ES-I3 (cell line): ENCODE measurements at regions not wholly inside any gene's neighbourhood (a gene's known extent, or its start where the extent isn't known, plus 50 kb on each side); places are given as distances from the start of the nearest gene placed in this dataset.
"Not testable (repeated sequence)": the region's sequence is repeated elsewhere in the genome, so short reads cannot be mapped to it uniquely, and the experiment has no call there.

Source experiments
- H3K36me3 ChIP-seq: 2 replicates; pipeline ENCODE4 v1.6.1; 2013; ENCODE audit warnings: mild to moderate bottlenecking, low read length, control low read depth, moderate library complexity; ENCODE audit not compliant: insufficient read depth
- H3K4me1 ChIP-seq: 2 replicates; pipeline ENCODE4 v1.6.1; 2013; ENCODE audit warnings: mild to moderate bottlenecking, control low read depth, low read length; ENCODE audit not compliant: insufficient read depth
- H3K9ac ChIP-seq: 2 replicates; pipeline ENCODE4 v1.6.1; 2013; ENCODE audit warnings: low read depth, mild to moderate bottlenecking, low read length, moderate library complexity
- H3K9me3 ChIP-seq: 2 replicates; pipeline ENCODE4 v1.6.1; 2013; ENCODE audit warnings: mild to moderate bottlenecking, low read length, moderate library complexity; ENCODE audit not compliant: control insufficient read depth, insufficient read depth

GRCh38 chr9:13907842-13908241 lies 406.1 kb downstream of the NFIB start:
- H3K9ac ChIP-seq, H3K9me3 ChIP-seq, H3K36me3 ChIP-seq, H3K4me1 ChIP-seq: not testable (repeated sequence)

DNA sequence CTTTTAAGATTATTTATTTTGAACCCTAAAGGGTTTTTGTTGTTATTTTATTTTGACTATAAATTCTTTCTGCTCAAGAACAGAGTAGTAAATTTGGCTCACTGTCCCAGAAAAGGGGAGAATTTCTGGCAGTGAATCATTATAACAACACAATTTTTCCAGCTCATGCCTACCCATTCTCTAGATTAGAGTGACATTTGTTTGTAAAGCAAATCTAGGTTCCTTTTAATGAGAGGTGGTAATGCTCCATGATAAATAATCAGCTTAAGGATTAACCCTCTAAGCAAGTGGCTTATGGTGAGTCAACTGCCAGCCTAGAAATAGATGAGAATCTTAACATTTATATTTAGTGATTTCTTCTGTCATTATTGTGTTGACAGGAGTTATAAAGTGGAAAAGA lies 409.2 kb downstream of the NFIB start:
- no peaks in the 10 kb centered on the region for H3K36me3 ChIP-seq
- no peak overlapping the region for H3K9ac ChIP-seq
- H3K4me1 ChIP-seq, result peaks cover 13% of the 10 kb centered on the region
- H3K9me3 ChIP-seq, result no peaks in the 10 kb centered on the region

DNA sequence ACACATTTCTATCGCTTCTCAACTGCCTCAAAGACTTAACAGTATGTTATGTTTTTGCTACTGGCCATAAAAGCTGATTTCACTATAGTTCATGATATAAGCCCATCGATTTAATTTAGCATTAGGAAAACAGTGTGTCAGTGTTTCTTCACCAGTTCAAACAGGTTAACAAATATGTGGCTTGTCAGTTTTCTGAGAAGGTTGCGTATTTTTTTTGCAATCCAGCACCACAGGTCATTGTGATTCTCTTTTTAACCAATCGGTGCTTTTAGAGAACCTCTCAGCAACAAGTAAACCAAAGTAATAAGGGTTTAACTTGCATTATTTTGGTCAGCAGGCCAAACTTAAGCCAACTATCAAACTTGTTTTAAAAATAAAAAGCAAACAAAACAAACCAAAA lies 409.6 kb downstream of the NFIB start:
- Histone ChIP-seq H3K4me1 (peaks cover 15% of the 10 kb centered on the region), H3K36me3 (no peaks in the 10 kb centered on the region), H3K9me3 (no peaks in the 10 kb centered on the region), H3K9ac (no peak overlapping the region)

DNA sequence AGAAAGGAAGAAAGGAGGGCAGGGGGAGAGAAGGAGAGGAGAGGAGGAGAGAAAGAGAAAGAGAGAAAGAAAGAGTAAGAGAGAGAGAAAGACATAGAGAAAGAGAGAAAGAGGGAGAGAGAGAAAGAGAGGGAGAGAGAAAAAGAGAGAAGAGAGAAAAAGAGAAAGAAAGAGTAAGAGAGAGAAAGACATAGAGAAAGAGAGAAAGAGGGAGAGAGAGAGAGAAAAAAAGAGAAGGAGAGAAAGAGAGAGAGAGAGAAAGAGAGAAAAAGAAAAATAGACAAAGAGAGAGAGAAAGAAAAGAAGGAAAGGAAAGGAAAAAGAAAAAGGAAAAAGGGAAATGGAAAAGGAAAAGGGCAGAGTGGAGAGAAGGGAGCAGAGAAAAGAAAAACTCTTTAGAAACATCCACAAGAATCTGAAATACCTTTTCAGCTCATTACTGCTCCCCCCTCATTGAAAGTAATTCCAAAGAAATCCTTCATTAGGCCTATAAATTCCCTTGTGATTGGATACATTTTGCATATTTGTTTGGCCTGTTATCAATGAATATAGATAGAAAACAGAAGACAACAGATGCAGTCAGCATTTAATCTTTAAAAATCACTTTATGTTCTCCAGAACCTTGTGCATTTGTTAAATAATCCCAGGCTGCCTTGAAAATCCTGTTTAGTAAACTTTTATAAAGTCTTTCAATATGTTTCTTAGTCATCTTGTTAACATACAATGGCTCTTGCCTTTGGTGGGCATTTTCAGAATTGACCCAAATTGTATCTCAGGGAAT lies 411.5 kb downstream of the NFIB start:
- H3K9ac ChIP-seq, result no peak overlapping the region
- H3K4me1 ChIP-seq, result peaks cover 15% of the 10 kb centered on the region
- no peaks in the 10 kb centered on the region for H3K9me3 ChIP-seq
- H3K36me3 ChIP-seq, result no peaks in the 10 kb centered on the region

- no peaks in the 10 kb centered on the region for H3K36me3 ChIP-seq
- no peak overlapping the region for H3K9ac ChIP-seq
- H3K4me1 ChIP-seq, result peaks cover 15% of the 10 kb centered on the region
- no peaks in the 10 kb centered on the region for H3K9me3 ChIP-seq
Observed at GRCh38 chr9:13901176-13901575, 412.8 kb downstream of the NFIB start.

GRCh38 chr9:13900449-13900848 lies 413.5 kb downstream of the NFIB start:
- H3K36me3 ChIP-seq, result no peaks in the 10 kb centered on the region
- H3K9me3 ChIP-seq, result no peaks in the 10 kb centered on the region
- H3K4me1 ChIP-seq, result peaks cover 15% of the 10 kb centered on the region
- H3K9ac ChIP-seq, result no peak overlapping the region

DNA sequence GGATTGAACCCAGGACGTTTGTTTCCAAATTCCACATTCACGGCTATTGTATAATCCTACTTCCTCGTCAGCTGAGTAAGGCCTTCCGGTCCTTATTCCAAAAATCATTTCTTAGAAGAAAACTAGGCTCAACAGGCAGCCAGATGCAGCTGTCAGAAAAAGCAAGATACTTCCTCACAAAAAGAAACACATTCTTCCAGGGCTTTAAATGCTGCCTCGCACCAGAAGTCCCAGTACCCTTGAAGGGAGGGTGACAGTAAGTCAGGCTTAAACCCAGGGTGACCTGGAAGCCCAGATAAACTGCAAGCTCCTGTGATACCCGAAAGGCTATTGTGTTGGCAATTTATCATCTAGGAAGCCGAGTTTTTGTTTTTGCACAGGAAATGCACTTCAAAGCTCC lies 414.0 kb downstream of the NFIB start:
- peaks cover 15% of the 10 kb centered on the region for H3K4me1 ChIP-seq
- no peaks in the 10 kb centered on the region for H3K36me3 ChIP-seq
- H3K9ac ChIP-seq, result no peak overlapping the region
- no peaks in the 10 kb centered on the region for H3K9me3 ChIP-seq

- Histone ChIP-seq H3K36me3 (no peaks in the 10 kb centered on the region), H3K9ac (no peak overlapping the region), H3K4me1 (peaks cover 15% of the 10 kb centered on the region), H3K9me3 (no peaks in the 10 kb centered on the region)
Observed at GRCh38 chr9:13898957-13899356, 415.0 kb downstream of the NFIB start.

DNA sequence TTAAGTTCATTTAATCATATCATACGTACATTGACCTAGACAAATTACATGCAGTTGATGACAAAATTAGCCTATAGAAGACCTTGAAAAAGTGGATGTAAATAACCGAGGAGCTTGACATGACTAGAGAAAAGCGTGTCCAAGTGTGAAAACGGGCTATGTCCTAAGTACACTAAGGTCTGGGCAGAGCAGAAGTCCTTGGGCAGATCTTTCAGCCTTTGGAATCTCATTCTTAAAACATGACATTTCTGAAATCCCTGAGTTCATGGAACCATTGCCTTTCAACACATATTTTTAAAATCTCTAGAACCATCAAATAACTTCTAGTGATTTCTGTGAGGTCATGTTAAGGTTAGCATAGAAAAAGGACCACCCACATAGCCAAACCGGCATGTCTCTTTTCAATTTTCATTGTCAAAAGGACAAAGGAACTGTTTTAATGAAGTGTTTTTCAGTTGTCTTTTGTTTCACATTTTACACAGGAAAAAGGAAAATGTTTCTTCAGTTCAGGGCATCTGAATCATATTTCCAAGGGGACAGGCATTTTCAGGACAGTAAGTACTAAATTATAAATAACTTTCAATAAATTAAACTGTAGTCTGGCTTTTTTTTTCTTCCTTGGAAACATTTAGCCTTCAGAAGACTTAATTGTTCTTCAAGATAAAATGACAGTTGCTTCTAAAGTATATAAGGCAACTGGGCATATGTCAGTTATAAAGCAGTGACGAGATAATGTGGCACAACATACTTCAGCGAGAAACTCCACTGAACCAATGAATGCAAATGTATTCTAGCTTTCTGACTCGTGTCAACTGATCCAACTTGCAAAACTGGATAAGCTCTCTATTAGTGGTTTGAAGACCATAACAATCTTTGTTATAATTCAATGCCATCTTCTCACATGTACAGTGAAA lies 416.8 kb downstream of the NFIB start:
- no peak overlapping the region for H3K9ac ChIP-seq

GRCh38 chr9:13896047-13896446 lies 417.9 kb downstream of the NFIB start:
- no peaks in the 10 kb centered on the region for H3K36me3 ChIP-seq
- H3K9me3 ChIP-seq, result no peaks in the 10 kb centered on the region
- peaks cover 15% of the 10 kb centered on the region for H3K4me1 ChIP-seq
- no peak overlapping the region for H3K9ac ChIP-seq

More for the DNA sequence above, 416.8 kb downstream of the NFIB start:
- H3K9me3 ChIP-seq, result no peaks in the 10 kb centered on the region
- peaks cover 15% of the 10 kb centered on the region for H3K4me1 ChIP-seq
- H3K36me3 ChIP-seq, result no peaks in the 10 kb centered on the region

GRCh38 chr9:13885258-13885657 lies 428.7 kb downstream of the NFIB start:
- no peak overlapping the region for H3K9ac ChIP-seq
- H3K4me1 ChIP-seq, result no peaks in the 10 kb centered on the region
- no peaks in the 10 kb centered on the region for H3K36me3 ChIP-seq
- no peaks in the 10 kb centered on the region for H3K9me3 ChIP-seq

DNA sequence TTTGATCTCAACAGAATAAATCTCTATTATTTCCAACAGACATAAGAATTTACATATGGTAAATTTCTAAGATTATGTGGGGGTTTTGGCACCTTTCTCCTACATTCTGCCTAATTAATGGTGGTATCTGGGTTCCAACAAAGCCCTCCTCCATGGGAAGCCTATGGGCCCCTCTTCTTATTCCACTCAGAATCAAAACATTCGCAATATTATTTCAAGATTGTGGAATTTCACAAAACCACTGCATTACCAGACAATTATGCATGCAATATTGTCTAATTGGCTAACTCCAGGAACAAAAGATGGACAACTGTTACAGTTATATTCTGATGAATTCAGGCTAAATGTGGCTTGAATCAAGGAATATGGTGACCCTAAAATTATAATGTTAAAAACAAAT lies 434.0 kb downstream of the NFIB start:
- Histone ChIP-seq H3K36me3 (no peaks in the 10 kb centered on the region), H3K9ac (no peak overlapping the region), H3K9me3 (no peaks in the 10 kb centered on the region), H3K4me1 (no peaks in the 10 kb centered on the region)

- Histone ChIP-seq H3K9ac (no peak overlapping the region), H3K9me3 (no peaks in the 10 kb centered on the region), H3K4me1 (no peaks in the 10 kb centered on the region), H3K36me3 (no peaks in the 10 kb centered on the region)
Observed at GRCh38 chr9:13879011-13879410, 434.9 kb downstream of the NFIB start.

- Histone ChIP-seq H3K9me3 (no peaks in the 10 kb centered on the region), H3K4me1 (no peaks in the 10 kb centered on the region), H3K36me3 (no peaks in the 10 kb centered on the region), H3K9ac (no peak overlapping the region)
Observed at GRCh38 chr9:13878241-13878711, 435.7 kb downstream of the NFIB start.

DNA sequence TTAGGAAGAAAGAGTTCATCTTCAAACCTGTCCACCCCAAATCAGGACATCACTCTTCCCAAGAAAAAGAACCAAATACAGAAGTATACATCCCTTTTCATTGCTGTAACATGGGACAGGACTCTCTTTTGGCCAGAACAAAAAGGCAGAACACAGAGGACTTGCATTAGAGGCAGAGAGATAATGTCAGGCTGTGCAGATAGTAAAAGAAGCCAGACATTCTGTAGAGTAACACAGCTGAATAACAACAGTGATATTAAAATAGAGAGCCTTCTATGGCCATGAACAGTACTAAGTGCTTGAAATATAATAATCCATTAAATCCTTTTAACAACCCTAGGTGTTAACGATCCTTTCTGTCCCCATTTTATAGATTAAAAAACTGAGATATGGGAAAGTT lies 437.2 kb downstream of the NFIB start:
- Histone ChIP-seq H3K4me1 (no peaks in the 10 kb centered on the region), H3K36me3 (no peaks in the 10 kb centered on the region)

More for the DNA sequence above, 437.2 kb downstream of the NFIB start:
- no peak overlapping the region for H3K9ac ChIP-seq
- H3K9me3 ChIP-seq, result no peaks in the 10 kb centered on the region
